Endothelial cell of umbilical vein (primary cell): ENCODE measurements at regions not wholly inside any gene's neighbourhood (a gene's known extent, or its start where the extent isn't known, plus 50 kb on each side); places are given as distances from the start of the nearest gene placed in this dataset.

Experiments used
- BruUV-seq: library from RNA; stranded (reverse); fragments of 400-500 nt; replicated peaks from 2 replicates; lab custom pipeline; 2021; lab: Mats Ljungman, UMichigan
- CTCF ChIA-PET: fragments of 300-600, 350-600 bp; sonication (Branson Sonifier 250); formaldehyde crosslinking; loops from one replicate; lab custom pipeline; 2021; ENCODE audit warnings: antibody characterized with exemption, inconsistent platforms; lab: Charles Lee
- POLR2A ChIA-PET: fragments of 300-600, 350-600 bp; sonication (Branson Sonifier 250); formaldehyde crosslinking; loops from one replicate; lab custom pipeline; 2021; ENCODE audit warnings: antibody characterized with exemption, inconsistent platforms; lab: Charles Lee
- DNase-seq: peaks from one replicate; pipeline ENCODE4 v3.0.0-alpha.2; 2011; ENCODE audit warnings: low read depth, low spot score
- FAIRE-seq: peaks from 2 replicates; lab custom pipeline; 2011; peaks lifted over from hg19 to GRCh38; lab: Jason Lieb, UNC
- H2AFZ ChIP-seq: 2 replicates; pipeline ENCODE4 v1.6.0; 2012; ENCODE audit warnings: low read depth, low read length, control low read depth, inconsistent platforms
- H3K27ac ChIP-seq: 2 replicates; pipeline ENCODE4 v1.5.1; 2011; ENCODE audit warnings: low read depth, mild to moderate bottlenecking, control low read depth, low read length, moderate library complexity; ENCODE audit not compliant: insufficient read depth
- H3K27me3 ChIP-seq, 2 experiments: 2 replicates each; pipeline versions ENCODE4 v1.6.0 to v1.6.1; 2011; ENCODE audit warnings: low read length in 2 of 2, mixed read lengths in 1 of 2; ENCODE audit not compliant: control insufficient read depth in 2 of 2, insufficient read depth in 2 of 2
- H3K36me3 ChIP-seq, 2 experiments: 2 replicates in 1 of 2; 3 replicates in 1 of 2; pipeline ENCODE4 v1.5.1; 2011; ENCODE audit warnings: low read length in 2 of 2, mild to moderate bottlenecking in 1 of 2, moderate library complexity in 1 of 2; ENCODE audit not compliant: control insufficient read depth in 2 of 2, insufficient read depth in 2 of 2; ENCODE audit errors: extremely low read depth in 1 of 2
- H3K4me1 ChIP-seq: 3 replicates; pipeline ENCODE4 v1.5.1; 2011; ENCODE audit warnings: mild to moderate bottlenecking, low read length; ENCODE audit not compliant: control insufficient read depth, insufficient read depth; ENCODE audit errors: extremely low read depth
- H3K4me2 ChIP-seq: 2 replicates; pipeline ENCODE4 v1.6.1; 2011; ENCODE audit warnings: low read length, control low read depth, mixed read lengths; ENCODE audit not compliant: insufficient read depth
- H3K4me3 ChIP-seq, 3 experiments: fragments of 200-600 bp in 1 of 3; sonication (generic), shearing (Covaris generic) in 1 of 3; replicated peaks in 1 of 3; 2 replicates each; pipeline ENCODE4 v1.5.1; 2011 to 2016; ENCODE audit warnings: control low read depth in 3 of 3, low read length in 3 of 3, mild to moderate bottlenecking in 2 of 3, inconsistent platforms in 1 of 3, low read depth in 1 of 3, moderate library complexity in 1 of 3; ENCODE audit not compliant: insufficient read depth in 1 of 3
- H3K79me2 ChIP-seq: 2 replicates; pipeline ENCODE4 v1.6.0; 2012; ENCODE audit warnings: low read length, inconsistent platforms; ENCODE audit not compliant: control insufficient read depth, insufficient read depth
- H3K9ac ChIP-seq: replicated peaks from 2 replicates; pipeline ENCODE3; 2011; ENCODE audit warnings: low read length, control low read depth; ENCODE audit not compliant: insufficient read depth; ENCODE audit errors: extremely low read depth
- H3K9me1 ChIP-seq: replicated peaks from 3 replicates; pipeline ENCODE4 v1.6.0; 2011; ENCODE audit warnings: mild to moderate bottlenecking, low read length; ENCODE audit not compliant: control insufficient read depth, insufficient read depth; ENCODE audit errors: extremely low read depth
- H3K9me3 ChIP-seq: replicated peaks from 2 replicates; pipeline ENCODE4 v1.5.1; 2012; ENCODE audit warnings: low read length, inconsistent platforms; ENCODE audit not compliant: control insufficient read depth, insufficient read depth
- H4K20me1 ChIP-seq: replicated peaks from 2 replicates; pipeline ENCODE3; 2011; ENCODE audit warnings: mild to moderate bottlenecking, low read length; ENCODE audit not compliant: control insufficient read depth, insufficient read depth; ENCODE audit errors: extremely low read depth
- EZH2 ChIP-seq: IDR thresholded peaks from 2 replicates; pipeline ENCODE4 v1.6.1; 2012; ENCODE audit warnings: borderline replicate concordance, low read depth, mild to moderate bottlenecking, moderate library complexity, low read length, inconsistent platforms; ENCODE audit not compliant: severe bottlenecking
- FOS ChIP-seq: IDR thresholded peaks from 2 replicates; pipeline ENCODE4 v1.6.1; 2011; ENCODE audit warnings: mild to moderate bottlenecking, low read length, moderate library complexity, borderline replicate concordance; ENCODE audit not compliant: insufficient read depth
- GATA2 ChIP-seq: IDR thresholded peaks from 2 replicates; pipeline ENCODE4 v1.7.0; 2011; ENCODE audit warnings: low read depth, mild to moderate bottlenecking, moderate library complexity, mixed read lengths, low read length; ENCODE audit not compliant: insufficient read length, insufficient read depth
- JUN ChIP-seq: IDR thresholded peaks from 2 replicates; pipeline ENCODE4 v1.6.1; 2011; ENCODE audit warnings: borderline replicate concordance, low read depth; ENCODE audit not compliant: insufficient read length, insufficient read depth
- MYC ChIP-seq: IDR thresholded peaks from one replicate; pipeline ENCODE4 v1.6.1; 2011; ENCODE audit warnings: mild to moderate bottlenecking, low read depth, low read length
- POLR2A ChIP-seq: IDR thresholded peaks from 2 replicates; pipeline ENCODE4 v1.6.1; 2012; ENCODE audit warnings: low read depth, mild to moderate bottlenecking, control low read depth, low read length
- dilution Hi-C: fragments of 300-500 bp; cut with MboI; formaldehyde crosslinking; loops from one replicate; pipeline ENCODE4 v1.15.0; 2019; ENCODE audit warnings: low sequenced_read_pairs; ENCODE audit not compliant: extremely low pct_ligation_motif_present
- intact Hi-C: fragments of 100-400 bp; cut with micrococcal nuclease; formaldehyde crosslinking; loops from one replicate; pipeline ENCODE4 v1.10.0; 2022
- TF ChIP-seq, protein P1 (sequence below): IDR thresholded peaks from 2 replicates; pipeline ENCODE4 v1.6.1; 2011; ENCODE audit not compliant: insufficient read depth, insufficient read length
- TF ChIP-seq, protein P2 (sequence below), 2 donors: IDR thresholded peaks; 1 replicate in 1 of 2; 2 replicates in 1 of 2; pipeline ENCODE4 v1.5.1; 2011; ENCODE audit warnings: low read length in 2 of 2, mild to moderate bottlenecking in 2 of 2, moderate library complexity in 2 of 2, control low read depth in 1 of 2, inconsistent platforms in 1 of 2, low read depth in 1 of 2; ENCODE audit not compliant: insufficient read depth in 1 of 2; ENCODE audit errors: extremely low read depth in 1 of 2

DNA sequence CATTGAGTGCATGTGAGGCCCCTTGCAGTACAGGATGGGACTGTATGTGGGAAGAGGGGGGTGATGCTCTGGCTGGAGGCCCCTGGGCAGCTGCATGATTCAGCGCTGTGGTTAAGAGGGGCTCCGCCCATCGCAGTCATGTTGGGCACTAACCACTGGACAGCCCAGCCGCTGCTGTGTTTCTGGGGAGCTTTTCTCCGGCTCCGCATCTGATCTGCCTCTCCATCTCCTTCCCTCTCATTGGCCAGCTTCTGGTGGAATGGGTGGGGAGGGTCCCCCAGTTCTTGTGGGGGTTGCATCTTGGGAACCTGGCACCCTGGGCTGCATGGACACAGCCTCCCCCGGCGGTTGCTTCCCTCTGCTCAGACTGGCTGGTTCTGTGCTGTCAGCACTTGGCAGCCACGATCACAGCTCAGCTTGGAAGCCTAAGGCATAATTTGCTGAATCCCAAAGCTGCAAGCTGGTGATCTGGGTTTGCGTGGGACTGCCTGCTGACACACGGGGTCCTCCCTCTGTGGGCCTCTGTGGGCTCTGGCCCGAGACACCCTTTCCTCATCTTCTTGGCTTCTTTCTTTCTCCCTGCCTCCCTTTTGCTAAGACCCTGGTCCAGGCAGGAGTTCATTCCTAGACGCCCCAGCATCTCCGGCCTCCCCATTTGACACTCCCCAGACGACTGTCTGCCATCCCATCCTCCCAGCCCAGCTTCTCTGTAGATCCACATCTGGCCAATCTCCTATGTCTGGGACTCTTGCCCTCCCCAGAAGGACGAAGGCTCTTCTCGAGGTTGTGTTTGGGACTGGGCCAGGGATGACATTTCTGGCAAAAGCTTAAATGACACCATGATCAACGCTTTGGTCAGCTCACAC, 168.3 kb downstream of the SEC14L1 start:
- H3K9me3 ChIP-seq, result no peaks in the 10 kb centered on the region
- TF ChIP-seq, protein P1, sequence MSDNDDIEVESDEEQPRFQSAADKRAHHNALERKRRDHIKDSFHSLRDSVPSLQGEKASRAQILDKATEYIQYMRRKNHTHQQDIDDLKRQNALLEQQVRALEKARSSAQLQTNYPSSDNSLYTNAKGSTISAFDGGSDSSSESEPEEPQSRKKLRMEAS, result no peak
- TF ChIP-seq EZH2 (no peak), FOS (no peak), GATA2 (no peak), MYC (no peak), POLR2A (no peak), JUN (no peak)
- TF ChIP-seq, protein P2, sequence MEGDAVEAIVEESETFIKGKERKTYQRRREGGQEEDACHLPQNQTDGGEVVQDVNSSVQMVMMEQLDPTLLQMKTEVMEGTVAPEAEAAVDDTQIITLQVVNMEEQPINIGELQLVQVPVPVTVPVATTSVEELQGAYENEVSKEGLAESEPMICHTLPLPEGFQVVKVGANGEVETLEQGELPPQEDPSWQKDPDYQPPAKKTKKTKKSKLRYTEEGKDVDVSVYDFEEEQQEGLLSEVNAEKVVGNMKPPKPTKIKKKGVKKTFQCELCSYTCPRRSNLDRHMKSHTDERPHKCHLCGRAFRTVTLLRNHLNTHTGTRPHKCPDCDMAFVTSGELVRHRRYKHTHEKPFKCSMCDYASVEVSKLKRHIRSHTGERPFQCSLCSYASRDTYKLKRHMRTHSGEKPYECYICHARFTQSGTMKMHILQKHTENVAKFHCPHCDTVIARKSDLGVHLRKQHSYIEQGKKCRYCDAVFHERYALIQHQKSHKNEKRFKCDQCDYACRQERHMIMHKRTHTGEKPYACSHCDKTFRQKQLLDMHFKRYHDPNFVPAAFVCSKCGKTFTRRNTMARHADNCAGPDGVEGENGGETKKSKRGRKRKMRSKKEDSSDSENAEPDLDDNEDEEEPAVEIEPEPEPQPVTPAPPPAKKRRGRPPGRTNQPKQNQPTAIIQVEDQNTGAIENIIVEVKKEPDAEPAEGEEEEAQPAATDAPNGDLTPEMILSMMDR (IDR thresholded peaks at IDR 0.05; ENCODE audit: extremely low read depth in 1 of 2, insufficient read depth in 1 of 2, low read depth in 1 of 2, low read length in 2 of 2), result no peak
- no peaks in the 10 kb centered on the region for H4K20me1 ChIP-seq
- FAIRE-seq (no peak), DNase-seq (no peak)
- H3K27me3 ChIP-seq, result no peaks in the 10 kb centered on the region
- CTCF ChIA-PET, result interaction anchor here (1.8 kb wide), 1 partner anchor 10 kb away, joined by 7 read pairs; no protein-coding TSS in a partner anchor
- BruUV-seq, result no TSS peak
- no peaks in the 10 kb centered on the region for H3K9me1 ChIP-seq
- no peak overlapping the region for H3K4me2 ChIP-seq
- no peaks in the 10 kb centered on the region for H3K4me1 ChIP-seq
- dilution Hi-C loops, result no loop called here
- no peak overlapping the region for H2AFZ ChIP-seq
- intact Hi-C loops, result no loop called here
- H3K4me3 ChIP-seq, result no peak overlapping the region
- no peak overlapping the region for H3K9ac ChIP-seq
- no peak overlapping the region for H3K27ac ChIP-seq
- POLR2A ChIA-PET, result no interaction called here
- no peaks in the 10 kb centered on the region for H3K36me3 ChIP-seq
- no peaks in the 10 kb centered on the region for H3K79me2 ChIP-seq
